ENCODE measurements at regions not wholly inside any gene's neighbourhood (a gene's known extent, or its start where the extent isn't known, plus 50 kb on each side); places are given as distances from the start of the nearest gene placed in this dataset.

DNA sequence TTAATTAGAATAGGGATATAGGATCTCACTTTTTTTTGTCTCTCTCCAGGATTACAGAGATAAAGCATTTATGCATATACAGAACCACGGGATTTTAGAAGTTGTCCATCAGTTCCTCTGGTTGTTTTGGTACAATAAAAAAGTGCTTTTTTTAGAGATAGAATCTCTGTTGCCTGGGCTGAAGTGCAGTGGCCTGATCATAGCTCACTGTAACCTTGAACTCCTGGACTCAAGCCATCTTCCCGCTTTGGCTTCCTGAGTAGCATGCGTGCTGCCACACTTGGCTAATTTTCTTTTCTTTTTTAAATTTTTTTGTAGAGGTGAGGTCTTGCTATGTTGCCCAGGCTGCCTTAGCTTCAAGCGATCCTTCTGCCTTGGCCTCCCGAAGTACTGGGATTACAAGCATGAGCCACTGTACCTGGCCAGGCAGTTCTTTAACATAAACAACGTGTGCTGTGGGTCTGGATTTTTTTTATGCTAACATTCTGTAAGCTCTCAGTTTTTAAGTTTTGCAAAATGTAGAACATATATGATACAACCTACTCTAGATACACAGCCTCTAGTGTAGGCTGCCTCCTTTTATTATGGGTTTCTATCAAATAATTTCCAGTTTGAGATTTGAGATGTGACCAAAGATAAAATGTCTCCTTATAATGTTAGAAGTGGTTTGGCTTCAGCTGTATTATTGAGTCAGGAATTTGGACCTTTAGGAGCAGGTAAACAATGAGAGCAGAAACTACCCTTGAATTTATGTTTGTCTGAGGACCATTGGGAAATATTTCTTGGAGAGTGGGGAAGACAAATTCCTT lies 57.4 kb upstream of the ULK4 start:
- ChIA-PET CTCF (interaction anchor here (0.9 to 2.1 kb wide), 2 partner anchors 69 to 80 kb away, joined by 4 to 8 read pairs; no protein-coding TSS in a partner anchor), POLR2A (no interaction called here)
- H3K36me3 ChIP-seq (ENCODE audit: control insufficient read depth, insufficient read depth, low read length): no peaks in the 10 kb centered on the region
- H3K4me3 ChIP-seq (ENCODE audit: low read depth, low read length): no peak overlapping the region
- no peaks in the 10 kb centered on the region for H3K27me3 ChIP-seq (ENCODE audit: control insufficient read depth, insufficient read depth, low read length)
- TF ChIP-seq CTCF (IDR thresholded peaks at IDR 0.05; ENCODE audit: insufficient read depth, low read depth, low read length): no peak
- DNase-seq (ENCODE audit: low read depth): no peak

DNA sequence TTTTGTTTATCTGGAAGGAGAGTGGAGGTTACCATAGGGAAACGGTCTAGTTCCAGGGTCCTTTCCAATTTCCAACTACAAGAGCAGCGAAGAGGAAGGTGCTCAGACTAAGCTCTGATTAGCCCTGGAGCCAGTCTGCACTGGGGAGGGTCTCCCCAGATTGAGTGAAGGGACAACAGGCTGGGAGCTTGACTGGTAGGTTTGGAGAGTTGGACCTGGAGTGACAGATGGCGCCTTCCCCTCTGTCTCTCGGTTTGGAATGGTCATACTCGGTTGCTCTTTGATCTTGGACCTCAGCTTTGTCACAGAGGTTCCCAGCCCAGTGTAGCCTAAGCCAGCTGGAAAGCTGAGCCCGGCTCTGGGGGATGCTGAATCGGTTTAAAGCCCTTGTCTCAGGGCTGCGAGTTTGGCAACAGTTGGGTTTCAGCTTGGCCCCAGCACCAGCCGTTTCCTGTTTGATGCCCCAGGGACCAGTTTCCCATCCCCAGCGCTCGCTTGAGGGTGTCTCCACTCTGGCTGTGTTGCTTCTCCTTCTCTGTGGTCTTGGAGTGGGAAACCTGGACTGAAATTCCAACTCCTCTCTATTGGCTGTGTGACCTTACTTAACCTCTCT lies 53.1 kb upstream of the ULK4 start:
- ChIA-PET POLR2A (interaction anchor here (0.5 to 0.6 kb wide), 2 partner anchors 15 to 22 kb away, joined by 3 to 4 read pairs; no protein-coding TSS in a partner anchor), CTCF (interaction anchor here (1.5 to 2.3 kb wide), 3 partner anchors 10 to 84 kb away, joined by 4 to 25 read pairs (median 6); no protein-coding TSS in a partner anchor)
- Histone ChIP-seq H3K36me3 (ENCODE audit: control insufficient read depth, insufficient read depth, low read length) (no peaks in the 10 kb centered on the region), H3K4me3 (ENCODE audit: low read depth, low read length) (peak overlapping the region; percentile 86), H3K27me3 (ENCODE audit: control insufficient read depth, insufficient read depth, low read length) (no peaks in the 10 kb centered on the region)
- no peak for DNase-seq (ENCODE audit: low read depth)
- no peak for TF ChIP-seq CTCF (IDR thresholded peaks at IDR 0.05; ENCODE audit: insufficient read depth, low read depth, low read length)

GRCh38 chr3:42014458-42014920 lies 52.6 kb upstream of the ULK4 start:
- POLR2A ChIA-PET: no interaction called here
- no peak for DNase-seq (ENCODE audit: low read depth)

DNA sequence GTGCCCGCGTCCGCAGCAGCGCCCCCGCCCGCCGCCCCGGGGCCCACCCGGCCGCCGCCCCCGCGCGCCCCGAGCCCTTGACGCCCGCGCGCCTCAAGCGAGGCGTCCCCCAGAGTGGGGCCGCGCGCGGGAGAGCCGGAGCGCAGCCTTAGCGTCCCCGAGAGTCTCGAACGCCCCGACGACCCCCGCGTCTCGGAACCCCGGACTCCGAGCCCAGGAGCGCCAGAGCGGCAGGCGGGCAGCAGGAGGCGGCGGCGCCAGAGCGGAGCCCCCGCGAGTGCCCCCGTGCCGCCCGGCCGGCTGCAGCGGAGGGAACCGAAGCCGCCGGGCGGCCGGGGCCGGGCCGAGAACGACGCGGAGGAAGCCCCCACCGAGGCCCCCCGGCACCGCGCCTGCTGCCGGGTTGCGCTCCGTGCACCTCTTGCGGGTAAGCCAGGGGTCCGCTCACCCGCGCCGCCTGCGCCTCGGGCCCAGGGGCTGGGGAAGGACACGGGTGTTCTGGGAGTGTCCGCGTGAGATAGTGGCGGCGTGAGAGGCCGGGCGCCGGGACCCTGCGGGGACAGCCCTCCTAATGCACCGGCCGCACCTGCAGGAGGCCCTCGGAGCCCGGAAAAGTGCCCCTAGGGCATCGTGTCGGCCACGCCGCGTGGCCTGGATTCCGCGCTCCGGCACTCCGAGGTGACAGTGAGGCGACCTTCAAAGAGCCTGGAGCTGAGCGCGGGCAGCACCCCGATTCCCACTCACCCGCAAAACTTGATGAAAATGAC lies 52.0 kb upstream of the ULK4 start:
- TF ChIP-seq CTCF (IDR thresholded peaks at IDR 0.05; ENCODE audit: insufficient read depth, low read depth, low read length): 0 out of 2 replicates have a peak, but pooled peaks have one; percentile 0
- H3K27me3 ChIP-seq (ENCODE audit: control insufficient read depth, insufficient read depth, low read length): no peaks in the 10 kb centered on the region
- DNase-seq (ENCODE audit: low read depth): no peak
- peak overlapping the region; percentile 86 for H3K4me3 ChIP-seq (ENCODE audit: low read depth, low read length)
- ChIA-PET POLR2A (no interaction called here), CTCF (interaction anchor here (1.0 to 2.3 kb wide), 5 partner anchors 11 to 90 kb away, joined by 3 to 25 read pairs (median 6); no protein-coding TSS in a partner anchor)
- no peaks in the 10 kb centered on the region for H3K36me3 ChIP-seq (ENCODE audit: control insufficient read depth, insufficient read depth, low read length)

More at GRCh38 chr3:42014458-42014920, 52.6 kb upstream of the ULK4 start:
- Histone ChIP-seq H3K4me3 (ENCODE audit: low read depth, low read length) (peak overlapping the region; percentile 86), H3K27me3 (ENCODE audit: control insufficient read depth, insufficient read depth, low read length) (no peaks in the 10 kb centered on the region), H3K36me3 (ENCODE audit: control insufficient read depth, insufficient read depth, low read length) (no peaks in the 10 kb centered on the region)
- CTCF ChIA-PET: interaction anchor here (1.0 to 2.3 kb wide), 4 partner anchors 10 to 89 kb away, joined by 3 to 25 read pairs (median 5); no protein-coding TSS in a partner anchor
- no peak for TF ChIP-seq CTCF (IDR thresholded peaks at IDR 0.05; ENCODE audit: insufficient read depth, low read depth, low read length)
